GM12878 (cell line): ENCODE measurements at regions not wholly inside any gene's neighbourhood (a gene's known extent, or its start where the extent isn't known, plus 50 kb on each side); places are given as distances from the start of the nearest gene placed in this dataset.

Source experiments
- CTCF ChIP-seq, 3 experiments: IDR thresholded peaks in 2 of 3; conservative IDR thresholded peaks in 1 of 3; 2 replicates each; pipeline ENCODE4 v1.5.1; 2011; ENCODE audit warnings: low read depth in 3 of 3, low read length in 3 of 3, mild to moderate bottlenecking in 3 of 3, control low read depth in 2 of 3, moderate library complexity in 2 of 3, inconsistent platforms in 1 of 3, mixed read lengths in 1 of 3; ENCODE audit not compliant: control insufficient read depth in 2 of 3, insufficient read depth in 1 of 3; ENCODE audit errors: extremely low read depth in 1 of 3
- FOXM1 ChIP-seq: IDR thresholded peaks from 2 replicates; pipeline ENCODE4 v1.6.1; 2012; ENCODE audit warnings: low read depth, mild to moderate bottlenecking, inconsistent platforms, low read length, moderate library complexity
- MTA3 ChIP-seq: IDR thresholded peaks from 2 replicates; pipeline ENCODE4 v1.6.1; 2012; ENCODE audit warnings: low read length, inconsistent platforms, borderline replicate concordance
- MXI1 ChIP-seq: fragments of 150-350 bp; IDR thresholded peaks from 2 replicates; pipeline ENCODE4 v1.6.1; 2011; ENCODE audit warnings: low read depth, mild to moderate bottlenecking, inconsistent platforms, low read length, improper control_type of control experiment
- NFYB ChIP-seq: IDR thresholded peaks from 2 replicates; pipeline ENCODE4 v1.6.1; 2011; ENCODE audit warnings: low read depth, mild to moderate bottlenecking, low read length, improper control_type of control experiment, moderate library complexity; ENCODE audit not compliant: insufficient read depth
- NR2F1 ChIP-seq: fragments of 450-650 bp; conservative IDR thresholded peaks from 2 replicates; pipeline ENCODE4 v1.6.1; 2017; ENCODE audit warnings: mild to moderate bottlenecking
- POLR2A ChIP-seq: IDR thresholded peaks from 2 replicates; pipeline ENCODE4 v1.6.1; 2011; ENCODE audit warnings: low read depth, mild to moderate bottlenecking, low read length
- POU2F2 ChIP-seq: IDR thresholded peaks from 3 replicates; pipeline ENCODE4 v1.6.1; 2011; ENCODE audit warnings: low read depth, mild to moderate bottlenecking, low read length, borderline replicate concordance
- RAD21 ChIP-seq: IDR thresholded peaks from 2 replicates; pipeline ENCODE4 v1.6.1; 2011; ENCODE audit warnings: mild to moderate bottlenecking, low read depth, low read length, moderate library complexity; ENCODE audit not compliant: insufficient read depth
- STAT3 ChIP-seq: IDR thresholded peaks from 2 replicates; pipeline ENCODE4 v1.6.1; 2011; ENCODE audit warnings: low read depth, low read length, improper control_type of control experiment
- TCF7 ChIP-seq: IDR thresholded peaks from 2 replicates; pipeline ENCODE4 v1.6.1; 2014; ENCODE audit warnings: antibody characterized with exemption, borderline replicate concordance

DNA sequence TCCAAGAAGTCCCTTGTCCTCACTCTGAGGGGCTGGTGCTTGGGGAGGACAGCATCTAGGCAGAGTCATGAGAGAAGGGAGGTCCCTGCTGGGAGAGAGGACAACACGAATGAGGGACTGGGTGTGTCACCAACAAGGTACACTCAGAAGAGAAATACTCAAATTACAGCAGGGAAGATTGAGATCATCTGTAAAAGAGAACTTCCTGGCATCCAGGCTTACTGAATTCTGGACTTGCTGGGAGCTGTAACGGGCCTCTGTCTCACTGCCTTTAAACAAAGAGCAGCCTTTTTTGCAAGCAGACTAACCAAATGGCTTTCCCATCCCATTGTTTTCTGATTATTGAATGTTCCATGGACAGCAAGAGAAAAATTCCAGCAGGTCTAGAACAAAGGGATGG lies 195.7 kb upstream of the RAB4A start:
- TF ChIP-seq STAT3: no peak
- no peak for TF ChIP-seq RAD21
- no peak for TF ChIP-seq CTCF (IDR thresholded peaks at IDR 0.05 in 2 of 3, conservative IDR thresholded peaks at IDR 0.05 in 1 of 3; ENCODE audit: control insufficient read depth in 2 of 3, extremely low read depth in 1 of 3, insufficient read depth in 1 of 3, low read depth in 3 of 3, low read length in 3 of 3)
- TF ChIP-seq TCF7: no peak
- TF ChIP-seq MXI1: no peak
- TF ChIP-seq NR2F1: no peak
- TF ChIP-seq FOXM1: no peak
- TF ChIP-seq POLR2A: no peak
- no peak for TF ChIP-seq NFYB
- no peak for TF ChIP-seq POU2F2
- TF ChIP-seq MTA3: no peak
